ENCODE measurements at regions not wholly inside any gene's neighbourhood (a gene's known extent, or its start where the extent isn't known, plus 50 kb on each side); places are given as distances from the start of the nearest gene placed in this dataset.

GRCh38 chr6:84554706-84555105, 209.7 kb downstream of the TBX18 start:
- Histone ChIP-seq H3K9me1 (replicated peaks; ENCODE audit: control insufficient read depth, extremely low read depth, insufficient read depth, low read length) (no peaks in the 10 kb centered on the region), H3K27ac (ENCODE audit: insufficient read depth, low read depth, low read length) (no peak overlapping the region), H3K4me2 (ENCODE audit: insufficient read depth, low read length) (no peak overlapping the region), H3K79me2 (ENCODE audit: control insufficient read depth, insufficient read depth, low read length) (no peaks in the 10 kb centered on the region), H3K4me3 (replicated peaks in 1 of 3; ENCODE audit: insufficient read depth in 1 of 3, low read depth in 1 of 3, low read length in 3 of 3) (no peak overlapping the region), H3K27me3 (ENCODE audit: control insufficient read depth in 2 of 2, insufficient read depth in 2 of 2, low read length in 2 of 2) (no peaks in the 10 kb centered on the region), H3K9me3 (replicated peaks; ENCODE audit: control insufficient read depth, insufficient read depth, low read length) (no peaks in the 10 kb centered on the region), H3K36me3 (ENCODE audit: control insufficient read depth in 2 of 2, extremely low read depth in 1 of 2, insufficient read depth in 2 of 2, low read length in 2 of 2) (no peaks in the 10 kb centered on the region), H3K9ac (replicated peaks; ENCODE audit: extremely low read depth, insufficient read depth, low read length) (no peak overlapping the region), H2AFZ (ENCODE audit: low read depth, low read length) (no peak overlapping the region), H4K20me1 (replicated peaks; ENCODE audit: control insufficient read depth, extremely low read depth, insufficient read depth, low read length) (no peaks in the 10 kb centered on the region), H3K4me1 (ENCODE audit: control insufficient read depth, extremely low read depth, insufficient read depth, low read length) (no peaks in the 10 kb centered on the region)
- FAIRE-seq = no peak
- no TSS peak for BruUV-seq (replicated peaks)
- TF ChIP-seq GATA2 (IDR thresholded peaks at IDR 0.05; ENCODE audit: insufficient read depth, insufficient read length, low read depth, low read length) (no peak), MYC (IDR thresholded peaks at IDR 0.05; ENCODE audit: low read depth, low read length) (no peak), MAX (IDR thresholded peaks at IDR 0.05; ENCODE audit: insufficient read depth, insufficient read length) (no peak), JUN (IDR thresholded peaks at IDR 0.05; ENCODE audit: borderline replicate concordance, insufficient read depth, insufficient read length, low read depth) (no peak), FOS (IDR thresholded peaks at IDR 0.05; ENCODE audit: borderline replicate concordance, insufficient read depth, low read length) (no peak), POLR2AphosphoS5 (IDR thresholded peaks at IDR 0.05; ENCODE audit: insufficient read depth, low read depth, low read length) (no peak), POLR2A (IDR thresholded peaks at IDR 0.05; ENCODE audit: low read depth, low read length) (no peak), EZH2 (IDR thresholded peaks at IDR 0.05; ENCODE audit: borderline replicate concordance, low read depth, low read length, severe bottlenecking) (no peak)
- TF ChIP-seq, protein P1, sequence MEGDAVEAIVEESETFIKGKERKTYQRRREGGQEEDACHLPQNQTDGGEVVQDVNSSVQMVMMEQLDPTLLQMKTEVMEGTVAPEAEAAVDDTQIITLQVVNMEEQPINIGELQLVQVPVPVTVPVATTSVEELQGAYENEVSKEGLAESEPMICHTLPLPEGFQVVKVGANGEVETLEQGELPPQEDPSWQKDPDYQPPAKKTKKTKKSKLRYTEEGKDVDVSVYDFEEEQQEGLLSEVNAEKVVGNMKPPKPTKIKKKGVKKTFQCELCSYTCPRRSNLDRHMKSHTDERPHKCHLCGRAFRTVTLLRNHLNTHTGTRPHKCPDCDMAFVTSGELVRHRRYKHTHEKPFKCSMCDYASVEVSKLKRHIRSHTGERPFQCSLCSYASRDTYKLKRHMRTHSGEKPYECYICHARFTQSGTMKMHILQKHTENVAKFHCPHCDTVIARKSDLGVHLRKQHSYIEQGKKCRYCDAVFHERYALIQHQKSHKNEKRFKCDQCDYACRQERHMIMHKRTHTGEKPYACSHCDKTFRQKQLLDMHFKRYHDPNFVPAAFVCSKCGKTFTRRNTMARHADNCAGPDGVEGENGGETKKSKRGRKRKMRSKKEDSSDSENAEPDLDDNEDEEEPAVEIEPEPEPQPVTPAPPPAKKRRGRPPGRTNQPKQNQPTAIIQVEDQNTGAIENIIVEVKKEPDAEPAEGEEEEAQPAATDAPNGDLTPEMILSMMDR (IDR thresholded peaks at IDR 0.05; ENCODE audit: extremely low read depth in 1 of 2, insufficient read depth in 1 of 2, low read depth in 1 of 2, low read length in 2 of 2) = no peak
- ChIA-PET CTCF (no interaction called here), POLR2A (no interaction called here)
- intact Hi-C loops (cut with micrococcal nuclease) (no loop called here), dilution Hi-C loops (cut with MboI; ENCODE audit: extremely low pct_ligation_motif_present, low sequenced_read_pairs) (no loop called here)
- DNase-seq (ENCODE audit: low read depth, low spot score) = no peak
